ENCODE measurements at regions not wholly inside any gene's neighbourhood (a gene's known extent, or its start where the extent isn't known, plus 50 kb on each side); places are given as distances from the start of the nearest gene placed in this dataset.

DNA sequence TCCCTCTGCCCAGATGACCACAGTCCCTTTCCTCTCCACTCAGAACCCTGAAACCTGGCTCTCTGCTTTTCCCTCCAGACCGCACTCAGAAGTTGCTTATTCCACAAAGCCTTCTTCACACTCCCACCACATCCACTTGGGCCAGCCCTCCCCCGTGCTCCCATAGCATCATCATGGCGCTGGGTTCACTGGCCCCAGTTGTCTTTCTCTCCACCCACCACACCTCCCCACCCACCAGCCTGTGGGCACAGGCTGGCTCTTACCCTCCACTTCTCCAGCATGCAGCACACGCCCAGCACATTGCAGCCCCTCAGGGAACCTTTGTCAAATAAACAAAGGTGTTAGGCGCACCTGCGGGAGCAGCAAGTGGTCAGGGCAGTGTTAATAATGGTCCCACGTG is 130.0 kb downstream of the KATNIP start:
- H2AK5ac ChIP-seq (ENCODE audit: low read length): no peak overlapping the region
- H3K79me1 ChIP-seq (ENCODE audit: low read length): no peaks in the 10 kb centered on the region
- no peak overlapping the region for H3K23ac ChIP-seq (ENCODE audit: low read length)
- WGBS (ENCODE audit: extremely low coverage, insufficient coverage, low lambda C conversion rate): no CpG with 5 or more reads among the region's 7 CpGs
- H3K36me3 ChIP-seq (ENCODE audit: control insufficient read depth, insufficient read depth, low read length): no peaks in the 10 kb centered on the region
- H3K18ac ChIP-seq (ENCODE audit: low read length): no peak overlapping the region
- no peak overlapping the region for H3K4me3 ChIP-seq (ENCODE audit: low read length)
- H4K8ac ChIP-seq (ENCODE audit: low read depth, low read length): no peak overlapping the region
- no peak overlapping the region for H3K56ac ChIP-seq (ENCODE audit: low read length)
- H4K5ac ChIP-seq (ENCODE audit: low read length): no peak overlapping the region
- no peak overlapping the region for H3K27ac ChIP-seq (ENCODE audit: low read depth, low read length)
- no peak overlapping the region for H3K4me2 ChIP-seq (ENCODE audit: low read length)
- H3K4me1 ChIP-seq (ENCODE audit: control insufficient read depth, low read depth, low read length): no peaks in the 10 kb centered on the region
- no peak overlapping the region for H3K9ac ChIP-seq (ENCODE audit: low read length)
- no peak overlapping the region for H3K4ac ChIP-seq (ENCODE audit: low read depth, low read length)
- H2BK120ac ChIP-seq (ENCODE audit: low read depth, low read length): no peak overlapping the region
- no peaks in the 10 kb centered on the region for H3K27me3 ChIP-seq (ENCODE audit: insufficient read depth, low read length, poor library complexity)
- no peaks in the 10 kb centered on the region for H3K79me2 ChIP-seq (ENCODE audit: control insufficient read depth, insufficient read depth, low read length)
- no peak for DNase-seq
- H2BK15ac ChIP-seq (replicated peaks; ENCODE audit: low read depth): no peak overlapping the region
- H2BK5ac ChIP-seq (ENCODE audit: low read length): no peak overlapping the region

DNA sequence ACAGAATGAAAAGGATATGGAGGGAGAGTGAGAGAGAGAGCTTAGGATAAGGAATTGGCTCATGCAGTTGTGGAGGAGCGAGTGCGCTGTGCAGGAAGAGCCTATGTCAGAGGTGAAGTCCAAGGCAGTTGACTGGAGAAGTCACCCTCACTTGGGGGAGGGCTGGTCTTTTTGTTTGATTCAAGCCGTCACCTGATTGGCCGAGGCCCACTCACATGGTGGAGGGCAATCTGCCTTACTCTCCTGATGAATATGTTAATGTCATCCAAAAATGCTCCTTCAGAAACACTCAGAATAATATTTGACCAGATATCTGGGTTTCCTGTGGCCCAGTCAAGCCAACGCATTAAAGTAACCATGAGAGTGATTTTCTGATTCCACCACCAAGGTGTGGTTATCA is 131.7 kb downstream of the KATNIP start:
- Histone ChIP-seq H3K4ac (ENCODE audit: low read depth, low read length) (no peak overlapping the region), H3K79me2 (ENCODE audit: control insufficient read depth, insufficient read depth, low read length) (no peaks in the 10 kb centered on the region), H2AK5ac (ENCODE audit: low read length) (no peak overlapping the region), H3K23ac (ENCODE audit: low read length) (no peak overlapping the region), H3K36me3 (ENCODE audit: control insufficient read depth, insufficient read depth, low read length) (no peaks in the 10 kb centered on the region), H2BK15ac (replicated peaks; ENCODE audit: low read depth) (no peak overlapping the region), H2BK120ac (ENCODE audit: low read depth, low read length) (no peak overlapping the region), H3K18ac (ENCODE audit: low read length) (no peak overlapping the region), H4K8ac (ENCODE audit: low read depth, low read length) (no peak overlapping the region), H2BK5ac (ENCODE audit: low read length) (no peak overlapping the region), H3K4me1 (ENCODE audit: control insufficient read depth, low read depth, low read length) (no peaks in the 10 kb centered on the region), H3K79me1 (ENCODE audit: low read length) (no peaks in the 10 kb centered on the region), H3K27me3 (ENCODE audit: insufficient read depth, low read length, poor library complexity) (no peaks in the 10 kb centered on the region), H3K9ac (ENCODE audit: low read length) (no peak overlapping the region), H3K56ac (ENCODE audit: low read length) (no peak overlapping the region), H4K5ac (ENCODE audit: low read length) (no peak overlapping the region), H3K27ac (ENCODE audit: low read depth, low read length) (no peak overlapping the region), H3K4me2 (ENCODE audit: low read length) (no peak overlapping the region), H3K4me3 (ENCODE audit: low read length) (no peak overlapping the region)
- WGBS (ENCODE audit: extremely low coverage, insufficient coverage, low lambda C conversion rate): no CpG with 5 or more reads among the region's 5 CpGs
- no peak for DNase-seq

DNA sequence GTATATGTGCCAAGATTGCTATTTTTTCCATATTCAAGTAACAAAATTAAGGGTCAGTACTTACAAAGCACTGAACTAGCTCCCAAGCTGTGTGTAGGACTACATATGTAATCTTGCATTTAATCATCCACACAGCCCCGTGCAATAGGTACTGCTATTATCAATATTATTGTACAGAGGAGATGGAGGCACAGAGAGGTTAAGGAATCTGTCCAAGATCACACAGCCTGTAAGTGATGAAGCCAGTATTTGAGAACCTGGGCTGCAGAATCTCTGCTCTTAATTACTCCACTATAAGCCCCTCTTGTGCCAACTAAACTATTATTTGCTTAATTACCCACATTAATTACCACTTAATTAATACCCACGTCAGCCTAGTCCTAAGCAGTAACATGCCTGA is 134.1 kb downstream of the KATNIP start:
- no peak overlapping the region for H3K56ac ChIP-seq (ENCODE audit: low read length)
- WGBS (ENCODE audit: extremely low coverage, insufficient coverage, low lambda C conversion rate): no CpG with 5 or more reads among the region's 2 CpGs
- H2AK5ac ChIP-seq (ENCODE audit: low read length): no peak overlapping the region
- no peak overlapping the region for H3K4ac ChIP-seq (ENCODE audit: low read depth, low read length)
- H4K8ac ChIP-seq (ENCODE audit: low read depth, low read length): no peak overlapping the region
- H3K4me2 ChIP-seq (ENCODE audit: low read length): no peak overlapping the region
- no peaks in the 10 kb centered on the region for H3K4me1 ChIP-seq (ENCODE audit: control insufficient read depth, low read depth, low read length)
- no peak overlapping the region for H3K9ac ChIP-seq (ENCODE audit: low read length)
- no peaks in the 10 kb centered on the region for H3K79me2 ChIP-seq (ENCODE audit: control insufficient read depth, insufficient read depth, low read length)
- no peak overlapping the region for H4K5ac ChIP-seq (ENCODE audit: low read length)
- DNase-seq: no peak
- no peak overlapping the region for H3K23ac ChIP-seq (ENCODE audit: low read length)
- no peaks in the 10 kb centered on the region for H3K79me1 ChIP-seq (ENCODE audit: low read length)
- H2BK5ac ChIP-seq (ENCODE audit: low read length): no peak overlapping the region
- H2BK120ac ChIP-seq (ENCODE audit: low read depth, low read length): no peak overlapping the region
- H3K4me3 ChIP-seq (ENCODE audit: low read length): no peak overlapping the region
- no peaks in the 10 kb centered on the region for H3K27me3 ChIP-seq (ENCODE audit: insufficient read depth, low read length, poor library complexity)
- no peak overlapping the region for H3K18ac ChIP-seq (ENCODE audit: low read length)
- H3K36me3 ChIP-seq (ENCODE audit: control insufficient read depth, insufficient read depth, low read length): no peaks in the 10 kb centered on the region
- no peak overlapping the region for H2BK15ac ChIP-seq (replicated peaks; ENCODE audit: low read depth)
- H3K27ac ChIP-seq (ENCODE audit: low read depth, low read length): no peak overlapping the region

DNA sequence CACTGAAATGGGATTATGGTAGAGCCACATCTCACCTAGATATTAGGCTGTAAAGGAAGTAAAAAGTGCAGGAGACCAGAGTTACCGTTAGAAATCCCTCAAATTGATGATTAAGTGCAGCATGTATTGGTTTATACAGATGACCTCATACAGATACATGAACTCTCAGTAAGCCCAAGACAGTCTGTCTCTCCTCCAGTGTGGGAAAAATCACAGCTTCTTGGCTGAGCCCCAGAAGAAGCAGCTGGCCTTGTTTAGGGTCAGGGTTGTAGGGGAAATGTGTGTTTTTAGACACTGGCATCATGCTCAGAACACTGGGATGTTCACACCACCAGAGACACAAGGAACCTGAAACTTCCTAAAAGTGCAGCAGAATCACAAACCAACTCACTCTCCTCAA is 135.9 kb downstream of the KATNIP start:
- WGBS (ENCODE audit: extremely low coverage, insufficient coverage, low lambda C conversion rate): no CpG with 5 or more reads among the region's 1 CpG

DNA sequence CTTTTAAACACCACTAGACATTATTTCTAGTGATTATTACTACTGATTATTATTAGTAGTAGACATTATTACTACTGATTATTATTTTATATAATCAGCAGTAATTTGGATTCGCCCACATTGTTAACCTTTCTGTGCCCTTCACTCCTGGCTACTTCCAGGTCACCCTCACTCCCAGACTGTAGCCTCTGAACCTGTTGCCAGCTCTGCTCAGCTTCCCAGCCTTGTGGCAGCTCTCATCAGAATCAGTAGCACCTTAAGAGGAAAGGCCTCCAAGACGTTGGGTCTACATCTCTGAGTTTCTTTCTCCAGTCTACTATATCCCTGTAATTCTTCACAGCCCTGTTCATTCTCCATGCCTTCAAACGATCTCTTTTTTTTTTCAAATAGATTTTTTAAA is 137.0 kb downstream of the KATNIP start:
- no peak overlapping the region for H2BK5ac ChIP-seq (ENCODE audit: low read length)
- no peak overlapping the region for H3K56ac ChIP-seq (ENCODE audit: low read length)
- H2BK120ac ChIP-seq (ENCODE audit: low read depth, low read length): no peak overlapping the region
- H3K23ac ChIP-seq (ENCODE audit: low read length): no peak overlapping the region
- no peak overlapping the region for H3K9ac ChIP-seq (ENCODE audit: low read length)
- no peak overlapping the region for H3K18ac ChIP-seq (ENCODE audit: low read length)
- no peak overlapping the region for H2BK15ac ChIP-seq (replicated peaks; ENCODE audit: low read depth)
- H2AK5ac ChIP-seq (ENCODE audit: low read length): no peak overlapping the region
- no peak overlapping the region for H3K4ac ChIP-seq (ENCODE audit: low read depth, low read length)
- no peak overlapping the region for H3K4me2 ChIP-seq (ENCODE audit: low read length)
- WGBS (ENCODE audit: extremely low coverage, insufficient coverage, low lambda C conversion rate): no CpG with 5 or more reads among the region's 3 CpGs
- H3K4me1 ChIP-seq (ENCODE audit: control insufficient read depth, low read depth, low read length): no peaks in the 10 kb centered on the region
- no peak overlapping the region for H4K5ac ChIP-seq (ENCODE audit: low read length)
- H3K79me2 ChIP-seq (ENCODE audit: control insufficient read depth, insufficient read depth, low read length): no peaks in the 10 kb centered on the region
- no peaks in the 10 kb centered on the region for H3K79me1 ChIP-seq (ENCODE audit: low read length)
- no peaks in the 10 kb centered on the region for H3K27me3 ChIP-seq (ENCODE audit: insufficient read depth, low read length, poor library complexity)
- no peaks in the 10 kb centered on the region for H3K36me3 ChIP-seq (ENCODE audit: control insufficient read depth, insufficient read depth, low read length)
- no peak overlapping the region for H3K27ac ChIP-seq (ENCODE audit: low read depth, low read length)
- H3K4me3 ChIP-seq (ENCODE audit: low read length): no peak overlapping the region
- no peak overlapping the region for H4K8ac ChIP-seq (ENCODE audit: low read depth, low read length)
- DNase-seq: no peak

More for the DNA sequence above, 135.9 kb downstream of the KATNIP start:
- H3K4me3 ChIP-seq (ENCODE audit: low read length): no peak overlapping the region
- no peak overlapping the region for H3K4me2 ChIP-seq (ENCODE audit: low read length)
- no peaks in the 10 kb centered on the region for H3K4me1 ChIP-seq (ENCODE audit: control insufficient read depth, low read depth, low read length)
- no peak overlapping the region for H2BK5ac ChIP-seq (ENCODE audit: low read length)
- H2BK15ac ChIP-seq (replicated peaks; ENCODE audit: low read depth): no peak overlapping the region
- no peak overlapping the region for H3K18ac ChIP-seq (ENCODE audit: low read length)
- H4K8ac ChIP-seq (ENCODE audit: low read depth, low read length): no peak overlapping the region
- no peak overlapping the region for H2AK5ac ChIP-seq (ENCODE audit: low read length)
- no peaks in the 10 kb centered on the region for H3K36me3 ChIP-seq (ENCODE audit: control insufficient read depth, insufficient read depth, low read length)
- no peak for DNase-seq
- no peak overlapping the region for H3K9ac ChIP-seq (ENCODE audit: low read length)
- no peak overlapping the region for H3K4ac ChIP-seq (ENCODE audit: low read depth, low read length)
- no peak overlapping the region for H4K5ac ChIP-seq (ENCODE audit: low read length)
- no peak overlapping the region for H3K27ac ChIP-seq (ENCODE audit: low read depth, low read length)
- no peak overlapping the region for H3K23ac ChIP-seq (ENCODE audit: low read length)
- no peak overlapping the region for H3K56ac ChIP-seq (ENCODE audit: low read length)
- no peak overlapping the region for H2BK120ac ChIP-seq (ENCODE audit: low read depth, low read length)
- H3K79me1 ChIP-seq (ENCODE audit: low read length): no peaks in the 10 kb centered on the region
- no peaks in the 10 kb centered on the region for H3K79me2 ChIP-seq (ENCODE audit: control insufficient read depth, insufficient read depth, low read length)
- H3K27me3 ChIP-seq (ENCODE audit: insufficient read depth, low read length, poor library complexity): no peaks in the 10 kb centered on the region

DNA sequence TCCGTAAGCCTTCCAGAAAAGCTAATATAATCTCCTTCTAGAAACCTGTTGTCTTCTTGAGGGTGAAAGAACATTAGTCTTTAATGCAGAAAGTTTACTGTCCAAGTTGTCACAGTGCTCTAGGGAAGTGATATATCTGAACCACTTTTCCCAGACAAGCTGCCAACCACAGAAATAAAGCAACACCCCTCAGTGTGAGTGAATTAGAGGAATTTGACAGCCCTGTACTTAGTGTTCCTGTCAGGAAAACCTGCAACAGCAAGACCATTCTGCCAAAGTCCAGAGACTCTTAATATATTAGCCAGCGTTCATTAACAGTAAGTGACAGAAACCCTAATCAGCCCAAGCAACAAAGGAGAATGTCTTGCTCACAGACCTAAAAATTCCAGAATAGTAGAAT is 137.7 kb downstream of the KATNIP start:
- no peak overlapping the region for H2AK5ac ChIP-seq (ENCODE audit: low read length)
- no peak overlapping the region for H2BK5ac ChIP-seq (ENCODE audit: low read length)
- no peak overlapping the region for H2BK120ac ChIP-seq (ENCODE audit: low read depth, low read length)
- no peak overlapping the region for H3K4ac ChIP-seq (ENCODE audit: low read depth, low read length)
- no CpG with 5 or more reads among the region's 2 CpGs for WGBS (ENCODE audit: extremely low coverage, insufficient coverage, low lambda C conversion rate)
- no peaks in the 10 kb centered on the region for H3K79me2 ChIP-seq (ENCODE audit: control insufficient read depth, insufficient read depth, low read length)
- no peak overlapping the region for H2BK15ac ChIP-seq (replicated peaks; ENCODE audit: low read depth)
- H3K79me1 ChIP-seq (ENCODE audit: low read length): no peaks in the 10 kb centered on the region
- no peak overlapping the region for H3K56ac ChIP-seq (ENCODE audit: low read length)
- no peaks in the 10 kb centered on the region for H3K27me3 ChIP-seq (ENCODE audit: insufficient read depth, low read length, poor library complexity)
- H3K23ac ChIP-seq (ENCODE audit: low read length): no peak overlapping the region
- no peak overlapping the region for H3K9ac ChIP-seq (ENCODE audit: low read length)
- no peak overlapping the region for H3K4me3 ChIP-seq (ENCODE audit: low read length)
- no peak overlapping the region for H3K4me2 ChIP-seq (ENCODE audit: low read length)
- no peaks in the 10 kb centered on the region for H3K4me1 ChIP-seq (ENCODE audit: control insufficient read depth, low read depth, low read length)
- no peak for DNase-seq
- no peak overlapping the region for H3K27ac ChIP-seq (ENCODE audit: low read depth, low read length)
- H3K36me3 ChIP-seq (ENCODE audit: control insufficient read depth, insufficient read depth, low read length): no peaks in the 10 kb centered on the region
- no peak overlapping the region for H4K5ac ChIP-seq (ENCODE audit: low read length)
- no peak overlapping the region for H4K8ac ChIP-seq (ENCODE audit: low read depth, low read length)
- H3K18ac ChIP-seq (ENCODE audit: low read length): no peak overlapping the region
